ENCODE measurements at regions not wholly inside any gene's neighbourhood (a gene's known extent, or its start where the extent isn't known, plus 50 kb on each side); places are given as distances from the start of the nearest gene placed in this dataset.
A peak's percentile ranks its signal among the peaks of the same experiment; 100 is the strongest.

DNA sequence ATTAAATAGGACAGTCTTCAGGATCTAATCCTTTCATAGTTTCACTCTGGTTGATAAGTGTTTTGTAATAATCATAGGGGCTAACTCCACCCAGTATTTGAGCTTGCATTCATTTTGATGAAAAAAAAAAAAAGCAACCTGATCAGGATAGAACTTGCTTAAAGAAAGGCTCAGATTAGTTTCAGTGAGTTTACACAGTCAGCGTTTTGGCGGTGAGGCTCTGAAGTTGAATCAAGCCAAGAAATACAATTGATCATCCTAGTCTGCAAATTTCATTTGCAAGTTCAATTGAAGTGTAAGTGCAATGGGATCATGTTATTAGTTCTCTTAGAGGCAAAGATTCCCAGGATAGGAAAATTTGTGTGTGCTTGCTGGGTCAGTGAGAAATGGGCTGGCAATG, 159.7 kb upstream of the ELL2 start:
- peak in 1 of 6 donors; percentile 11 for DNase-seq (ENCODE audit: low read depth in 4 of 6, low spot score in 6 of 6)
- H3K9me3 ChIP-seq (ENCODE audit: control insufficient read depth, insufficient read depth, low read length), result no peaks in the 10 kb centered on the region
- WGBS (ENCODE audit: insufficient coverage), result 85% methylated on average over 2 of the region's 2 CpGs
- H3K27ac ChIP-seq (ENCODE audit: low read depth, low read length), result no peak overlapping the region
- no peak overlapping the region for H3K4me3 ChIP-seq (ENCODE audit: low read depth, low read length)
- H3K27me3 ChIP-seq (ENCODE audit: control insufficient read depth, insufficient read depth, low read length), result no peaks in the 10 kb centered on the region
- no peaks in the 10 kb centered on the region for H3K4me1 ChIP-seq (ENCODE audit: control insufficient read depth, insufficient read depth, low read length)
- no peaks in the 10 kb centered on the region for H3K36me3 ChIP-seq (ENCODE audit: control insufficient read depth, insufficient read depth, low read length)

DNA sequence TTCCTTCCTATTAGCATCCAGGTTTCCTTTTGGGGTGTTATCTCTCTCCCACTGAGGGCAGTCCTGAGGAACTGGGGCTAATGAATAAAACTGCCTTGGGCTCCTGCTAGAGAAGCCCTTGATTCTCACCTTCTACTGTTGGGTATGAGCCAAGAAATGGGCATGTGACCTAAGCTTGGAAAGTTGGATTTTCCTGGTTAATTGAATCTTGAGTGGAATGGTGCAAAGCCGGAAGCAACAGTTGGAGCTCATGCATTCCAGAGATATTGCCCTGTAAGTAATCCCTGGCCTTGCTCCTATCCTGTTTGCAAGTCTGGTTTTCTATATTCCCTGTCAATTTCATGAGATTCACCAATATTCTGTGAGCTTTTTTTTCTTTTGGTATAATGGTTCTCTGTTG, 158.5 kb upstream of the ELL2 start:
- Histone ChIP-seq H3K27me3 (ENCODE audit: control insufficient read depth, insufficient read depth, low read length) (no peaks in the 10 kb centered on the region), H3K4me3 (ENCODE audit: low read depth, low read length) (no peak overlapping the region), H3K36me3 (ENCODE audit: control insufficient read depth, insufficient read depth, low read length) (no peaks in the 10 kb centered on the region), H3K9me3 (ENCODE audit: control insufficient read depth, insufficient read depth, low read length) (no peaks in the 10 kb centered on the region), H3K27ac (ENCODE audit: low read depth, low read length) (no peak overlapping the region), H3K4me1 (ENCODE audit: control insufficient read depth, insufficient read depth, low read length) (no peaks in the 10 kb centered on the region)
- no peak for DNase-seq (ENCODE audit: low read depth in 4 of 6, low spot score in 6 of 6)
- 100% methylated on average over 1 of the region's 1 CpG for WGBS (ENCODE audit: insufficient coverage)

DNA sequence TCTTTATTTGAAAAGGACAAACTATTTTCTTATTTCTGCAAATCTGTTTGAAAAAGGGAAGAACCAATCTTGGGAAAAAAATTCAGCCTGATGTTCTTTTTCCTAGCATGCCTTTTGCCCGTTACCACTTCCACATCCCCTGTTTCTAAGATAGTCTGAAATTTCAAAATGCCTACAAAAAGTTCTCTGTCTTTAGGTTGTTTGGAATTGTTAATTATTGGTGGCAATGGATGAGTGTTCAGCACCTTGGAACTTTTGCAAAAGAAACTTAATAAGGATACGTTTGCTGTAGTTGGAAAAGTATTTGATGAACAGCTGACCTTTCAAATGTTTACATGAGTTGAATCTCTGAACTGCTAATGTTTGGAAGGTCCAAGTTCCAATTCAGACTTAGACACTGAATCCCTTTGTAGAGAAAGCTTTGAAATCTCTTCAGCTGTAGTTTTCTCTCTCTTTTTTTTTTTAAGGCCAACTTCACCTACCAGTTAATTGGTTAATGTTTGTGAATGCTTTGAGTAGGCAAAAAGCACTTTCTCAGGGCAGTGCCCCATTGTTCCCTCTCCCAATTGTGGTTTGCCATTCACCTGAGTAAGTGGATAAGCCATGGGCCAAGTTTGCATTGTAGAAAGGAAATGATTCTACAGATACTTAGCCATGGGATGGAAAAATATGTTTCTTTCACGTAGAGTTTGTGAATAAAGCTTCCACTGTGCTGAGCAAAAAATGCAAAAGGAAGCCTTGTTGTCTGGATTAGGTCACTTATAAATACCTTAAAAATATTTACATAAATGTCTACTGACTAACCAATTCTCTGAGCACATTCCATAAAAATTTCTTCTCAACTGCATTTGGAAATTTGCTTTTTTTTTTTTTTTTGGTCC, 156.4 kb upstream of the ELL2 start:
- H3K4me1 ChIP-seq (ENCODE audit: control insufficient read depth, insufficient read depth, low read length), result no peaks in the 10 kb centered on the region
- H3K4me3 ChIP-seq (ENCODE audit: low read depth, low read length), result no peak overlapping the region
- H3K27ac ChIP-seq (ENCODE audit: low read depth, low read length), result no peak overlapping the region
- DNase-seq (ENCODE audit: low read depth in 4 of 6, low spot score in 6 of 6), result no peak
- H3K36me3 ChIP-seq (ENCODE audit: control insufficient read depth, insufficient read depth, low read length), result no peaks in the 10 kb centered on the region
- WGBS (ENCODE audit: insufficient coverage), result no CpG with 5 or more reads among the region's 3 CpGs
- H3K27me3 ChIP-seq (ENCODE audit: control insufficient read depth, insufficient read depth, low read length), result no peaks in the 10 kb centered on the region
- H3K9me3 ChIP-seq (ENCODE audit: control insufficient read depth, insufficient read depth, low read length), result no peaks in the 10 kb centered on the region

DNA sequence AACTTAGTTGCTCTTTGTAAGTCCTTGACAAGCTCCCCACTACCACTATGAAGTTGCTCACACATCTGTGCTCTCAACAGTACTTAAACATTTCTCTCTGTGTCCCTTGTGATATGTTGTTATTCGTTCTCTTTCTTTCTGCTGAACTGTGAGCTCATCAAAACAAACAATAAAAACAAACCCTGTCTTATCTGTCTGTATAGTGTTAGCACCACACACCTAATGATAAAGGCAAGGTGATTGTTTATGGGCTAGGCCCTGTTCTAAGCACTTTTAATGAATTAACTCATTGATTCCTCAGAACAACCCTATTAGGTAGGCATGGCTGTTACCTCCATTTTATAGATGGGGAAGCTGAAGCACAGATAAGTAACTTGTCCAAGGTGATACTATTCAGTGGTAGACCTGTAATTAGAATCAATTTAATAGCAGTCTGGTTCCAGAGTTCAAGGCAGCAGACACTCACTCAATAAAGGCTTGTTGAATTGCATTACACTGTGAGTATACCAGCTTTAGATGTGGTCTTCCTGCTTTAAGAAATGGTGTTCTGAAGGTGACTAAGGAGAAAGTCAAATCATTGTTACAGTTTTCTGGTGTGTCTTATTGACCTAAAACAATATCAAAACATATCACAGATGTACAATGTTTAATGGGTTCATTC, 153.6 kb upstream of the ELL2 start:
- H3K27ac ChIP-seq (ENCODE audit: low read depth, low read length), result no peak overlapping the region
- no CpG with 5 or more reads among the region's 1 CpG for WGBS (ENCODE audit: insufficient coverage)
- H3K9me3 ChIP-seq (ENCODE audit: control insufficient read depth, insufficient read depth, low read length), result no peaks in the 10 kb centered on the region
- H3K36me3 ChIP-seq (ENCODE audit: control insufficient read depth, insufficient read depth, low read length), result no peaks in the 10 kb centered on the region
- H3K27me3 ChIP-seq (ENCODE audit: control insufficient read depth, insufficient read depth, low read length), result no peaks in the 10 kb centered on the region
- H3K4me3 ChIP-seq (ENCODE audit: low read depth, low read length), result no peak overlapping the region
- no peak for DNase-seq (ENCODE audit: low read depth in 4 of 6, low spot score in 6 of 6)
- no peaks in the 10 kb centered on the region for H3K4me1 ChIP-seq (ENCODE audit: control insufficient read depth, insufficient read depth, low read length)

DNA sequence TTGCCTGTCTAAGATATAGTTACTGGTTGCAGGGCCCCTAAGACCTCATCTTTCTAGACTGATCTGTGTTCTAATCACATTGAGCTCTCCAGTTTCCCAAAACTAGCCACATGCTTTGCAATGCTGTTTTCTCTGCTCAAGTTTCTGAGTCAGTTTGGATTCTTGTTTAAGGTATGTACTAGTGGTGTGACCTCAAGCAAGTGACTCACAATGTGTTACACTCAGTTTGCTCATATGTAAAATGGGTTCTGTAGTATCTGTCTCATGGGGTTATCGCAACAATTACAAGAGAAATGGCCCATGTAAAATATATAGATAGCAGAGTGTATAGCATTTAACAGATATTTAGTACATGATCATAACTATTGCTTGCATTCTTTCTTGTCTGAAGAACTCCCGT, 153.1 kb upstream of the ELL2 start:
- no peak for DNase-seq (ENCODE audit: low read depth in 4 of 6, low spot score in 6 of 6)
- Histone ChIP-seq H3K27ac (ENCODE audit: low read depth, low read length) (no peak overlapping the region), H3K4me3 (ENCODE audit: low read depth, low read length) (no peak overlapping the region), H3K9me3 (ENCODE audit: control insufficient read depth, insufficient read depth, low read length) (no peaks in the 10 kb centered on the region), H3K27me3 (ENCODE audit: control insufficient read depth, insufficient read depth, low read length) (no peaks in the 10 kb centered on the region), H3K36me3 (ENCODE audit: control insufficient read depth, insufficient read depth, low read length) (no peaks in the 10 kb centered on the region), H3K4me1 (ENCODE audit: control insufficient read depth, insufficient read depth, low read length) (no peaks in the 10 kb centered on the region)
- 100% methylated on average over 1 of the region's 2 CpGs for WGBS (ENCODE audit: insufficient coverage)

DNA sequence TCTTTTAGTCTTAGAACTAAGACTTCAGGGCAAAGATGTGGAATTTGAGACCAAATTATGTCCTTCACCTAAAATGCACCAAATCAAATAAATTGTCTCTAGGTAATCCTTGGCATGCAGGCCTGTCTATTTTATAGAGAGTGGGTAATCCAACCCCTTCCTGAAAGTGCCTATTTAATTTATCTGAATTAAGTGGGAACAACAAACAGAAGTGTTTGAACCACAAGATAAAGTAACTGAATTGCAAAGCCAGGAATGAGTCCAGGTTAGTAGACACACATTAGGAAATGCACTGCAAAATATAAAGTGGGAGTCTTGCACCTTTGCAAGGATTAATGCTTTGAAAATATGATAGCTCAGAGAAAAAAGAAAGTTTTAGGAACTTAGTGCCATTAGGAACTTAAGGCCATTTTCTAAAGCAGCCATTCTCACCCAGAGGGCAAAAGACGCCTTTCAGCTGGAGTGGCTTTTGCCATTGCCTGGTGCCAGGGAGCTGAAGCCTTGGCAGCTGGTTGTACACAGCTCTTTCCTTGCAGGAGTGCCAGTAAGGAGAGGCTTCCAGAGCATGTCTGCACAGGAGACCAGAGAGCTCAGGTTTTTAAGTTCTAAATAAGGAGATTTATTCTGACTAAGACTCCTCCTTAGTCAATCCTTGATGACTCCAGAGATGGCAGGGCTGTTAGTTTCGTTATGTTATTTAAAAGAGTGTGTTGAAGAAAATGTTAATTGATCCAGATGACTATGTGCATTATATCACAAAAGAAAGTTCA, 151.7 kb upstream of the ELL2 start:
- no peaks in the 10 kb centered on the region for H3K36me3 ChIP-seq (ENCODE audit: control insufficient read depth, insufficient read depth, low read length)
- no peaks in the 10 kb centered on the region for H3K4me1 ChIP-seq (ENCODE audit: control insufficient read depth, insufficient read depth, low read length)
- peak in 2 of 6 donors; percentile 14 to 58 for DNase-seq (ENCODE audit: low read depth in 4 of 6, low spot score in 6 of 6)
- H3K9me3 ChIP-seq (ENCODE audit: control insufficient read depth, insufficient read depth, low read length), result no peaks in the 10 kb centered on the region
- no peaks in the 10 kb centered on the region for H3K27me3 ChIP-seq (ENCODE audit: control insufficient read depth, insufficient read depth, low read length)
- no peak overlapping the region for H3K27ac ChIP-seq (ENCODE audit: low read depth, low read length)
- no peak overlapping the region for H3K4me3 ChIP-seq (ENCODE audit: low read depth, low read length)
- WGBS (ENCODE audit: insufficient coverage), result 64% methylated on average over 1 of the region's 2 CpGs

DNA sequence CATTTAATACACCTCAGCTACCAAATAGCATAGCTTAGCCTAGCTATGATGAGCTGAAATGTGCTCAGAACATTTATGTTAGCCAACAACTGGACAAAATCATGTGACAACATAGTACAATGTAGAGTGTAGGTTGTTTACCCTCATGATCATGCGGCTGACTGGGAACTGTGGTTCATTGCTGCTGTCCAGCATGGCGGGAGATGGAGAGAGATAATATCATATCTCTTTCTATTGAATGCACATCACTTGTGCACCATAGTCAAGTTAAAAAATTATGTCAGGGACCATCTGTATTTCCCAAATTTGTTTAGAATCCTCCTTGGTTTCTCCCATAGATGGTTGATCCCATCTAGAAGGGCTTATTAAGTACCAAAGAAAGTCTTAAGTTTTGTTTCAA, 151.1 kb upstream of the ELL2 start:
- H3K27me3 ChIP-seq (ENCODE audit: control insufficient read depth, insufficient read depth, low read length), result no peaks in the 10 kb centered on the region
- H3K4me3 ChIP-seq (ENCODE audit: low read depth, low read length), result no peak overlapping the region
- H3K27ac ChIP-seq (ENCODE audit: low read depth, low read length), result no peak overlapping the region
- WGBS (ENCODE audit: insufficient coverage), result no CpG with 5 or more reads among the region's 2 CpGs
- DNase-seq (ENCODE audit: low read depth in 4 of 6, low spot score in 6 of 6), result no peak
- H3K4me1 ChIP-seq (ENCODE audit: control insufficient read depth, insufficient read depth, low read length), result no peaks in the 10 kb centered on the region
- no peaks in the 10 kb centered on the region for H3K9me3 ChIP-seq (ENCODE audit: control insufficient read depth, insufficient read depth, low read length)
- H3K36me3 ChIP-seq (ENCODE audit: control insufficient read depth, insufficient read depth, low read length), result no peaks in the 10 kb centered on the region

DNA sequence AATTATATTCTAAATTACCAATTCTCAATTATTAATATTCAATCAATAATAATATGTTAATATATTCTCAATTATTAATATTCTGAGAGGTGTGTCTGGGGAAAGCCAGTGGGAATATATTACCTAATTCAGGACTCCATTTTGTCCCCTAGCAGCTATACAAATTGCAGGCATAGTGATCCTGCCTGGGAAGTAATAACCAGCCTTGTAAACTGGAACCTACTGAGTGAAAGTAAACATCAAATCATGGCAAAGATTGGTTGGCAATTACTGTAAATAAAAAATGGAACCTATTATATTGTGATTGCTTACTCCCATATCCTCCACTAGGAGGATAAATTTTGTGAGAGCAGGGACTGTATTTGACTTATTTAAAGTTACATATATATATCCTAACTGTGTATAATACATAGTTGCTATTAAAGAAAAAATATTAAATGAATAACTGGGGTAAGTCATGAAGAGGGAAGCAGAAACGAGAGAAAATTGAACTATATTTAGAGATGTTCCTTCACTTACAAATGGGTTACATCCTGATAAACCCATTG, 150.5 kb upstream of the ELL2 start:
- no peaks in the 10 kb centered on the region for H3K27me3 ChIP-seq (ENCODE audit: control insufficient read depth, insufficient read depth, low read length)
- WGBS (ENCODE audit: insufficient coverage), result no CpG with 5 or more reads among the region's 1 CpG
- no peak overlapping the region for H3K27ac ChIP-seq (ENCODE audit: low read depth, low read length)
- no peaks in the 10 kb centered on the region for H3K9me3 ChIP-seq (ENCODE audit: control insufficient read depth, insufficient read depth, low read length)
- no peak overlapping the region for H3K4me3 ChIP-seq (ENCODE audit: low read depth, low read length)
- no peak for DNase-seq (ENCODE audit: low read depth in 4 of 6, low spot score in 6 of 6)
- H3K4me1 ChIP-seq (ENCODE audit: control insufficient read depth, insufficient read depth, low read length), result no peaks in the 10 kb centered on the region
- H3K36me3 ChIP-seq (ENCODE audit: control insufficient read depth, insufficient read depth, low read length), result no peaks in the 10 kb centered on the region

DNA sequence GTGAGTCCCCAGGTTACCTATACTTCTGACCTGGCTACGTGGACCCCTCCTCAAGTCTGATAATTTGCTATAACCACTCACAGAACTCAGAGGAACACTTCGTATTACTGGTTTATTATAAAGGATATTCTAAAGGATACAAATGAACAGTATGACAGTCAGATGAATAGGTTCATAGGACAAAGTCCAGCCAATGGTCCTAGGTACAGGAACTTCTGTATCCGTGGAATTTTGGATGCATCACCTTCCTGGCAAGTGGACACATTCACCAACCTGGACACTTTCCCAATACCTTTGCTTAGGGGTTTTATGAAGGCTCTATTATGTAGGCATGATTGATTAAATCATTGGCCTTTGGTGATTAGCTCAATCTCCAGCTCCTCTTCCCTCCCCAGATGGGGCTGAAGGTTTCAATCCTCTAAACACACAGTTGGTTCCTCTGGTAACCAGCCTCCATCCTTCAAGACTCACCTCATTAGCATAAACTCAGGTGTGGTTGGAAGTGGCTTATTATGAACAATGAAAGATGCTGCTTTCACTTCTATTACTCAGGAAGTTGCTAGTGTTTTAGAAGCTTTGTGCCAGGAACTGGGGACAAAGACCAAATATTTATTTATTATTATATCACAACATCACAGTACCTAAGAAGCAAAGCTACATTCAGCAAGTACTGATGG, 149.6 kb upstream of the ELL2 start:
- H3K27me3 ChIP-seq (ENCODE audit: control insufficient read depth, insufficient read depth, low read length), result no peaks in the 10 kb centered on the region
- WGBS (ENCODE audit: insufficient coverage), result 80% methylated on average over 1 of the region's 3 CpGs
- no peak overlapping the region for H3K4me3 ChIP-seq (ENCODE audit: low read depth, low read length)
- H3K36me3 ChIP-seq (ENCODE audit: control insufficient read depth, insufficient read depth, low read length), result no peaks in the 10 kb centered on the region
- H3K27ac ChIP-seq (ENCODE audit: low read depth, low read length), result no peak overlapping the region
- H3K4me1 ChIP-seq (ENCODE audit: control insufficient read depth, insufficient read depth, low read length), result no peaks in the 10 kb centered on the region
- DNase-seq (ENCODE audit: low read depth in 4 of 6, low spot score in 6 of 6), result no peak
- no peaks in the 10 kb centered on the region for H3K9me3 ChIP-seq (ENCODE audit: control insufficient read depth, insufficient read depth, low read length)

Data from spinal cord (tissue), 9 donors.